H9 (cell line): ENCODE measurements at regions not wholly inside any gene's neighbourhood (a gene's known extent, or its start where the extent isn't known, plus 50 kb on each side); places are given as distances from the start of the nearest gene placed in this dataset.

Experiments
- DNase-seq: peaks from one replicate; pipeline ENCODE4 v3.0.0-alpha.2; 2017
- H2AFZ ChIP-seq: one replicate; pipeline ENCODE4 v1.6.1; 2013; ENCODE audit warnings: mild to moderate bottlenecking, low read length, control low read depth, moderate library complexity
- H2AK5ac ChIP-seq: 2 replicates; pipeline ENCODE4 v1.6.1; 2013; ENCODE audit warnings: low read length, control low read depth, mixed read lengths; ENCODE audit not compliant: insufficient read length
- H2BK120ac ChIP-seq: one replicate; pipeline ENCODE4 v1.6.1; 2013; ENCODE audit warnings: low read depth, mild to moderate bottlenecking, low read length, control low read depth, inconsistent platforms; ENCODE audit not compliant: poor library complexity, severe bottlenecking
- H2BK12ac ChIP-seq: 2 replicates; pipeline ENCODE4 v1.6.1; 2013; ENCODE audit warnings: low read length, control low read depth, mixed read lengths, low read depth; ENCODE audit not compliant: insufficient read length
- H2BK15ac ChIP-seq: 2 replicates; pipeline ENCODE4 v1.6.1; 2013; ENCODE audit warnings: low read depth, low read length, control low read depth
- H2BK20ac ChIP-seq: one replicate; pipeline ENCODE4 v1.6.1; 2013; ENCODE audit warnings: low read depth, mild to moderate bottlenecking, low read length, control low read depth, inconsistent platforms; ENCODE audit not compliant: poor library complexity, severe bottlenecking
- H2BK5ac ChIP-seq: 2 replicates; pipeline ENCODE4 v1.6.1; 2013; ENCODE audit warnings: low read length, control low read depth, mixed read lengths; ENCODE audit not compliant: insufficient read length
- H3K14ac ChIP-seq: 2 replicates; pipeline ENCODE4 v1.6.1; 2013; ENCODE audit warnings: low read length, control low read depth; ENCODE audit not compliant: insufficient read depth
- H3K18ac ChIP-seq: 2 replicates; pipeline ENCODE4 v1.6.1; 2013; ENCODE audit warnings: low read depth, mild to moderate bottlenecking, mixed read lengths, low read length, control low read depth; ENCODE audit not compliant: insufficient read length
- H3K23ac ChIP-seq: 2 replicates; pipeline ENCODE4 v1.6.1; 2013; ENCODE audit warnings: low read length, control low read depth, mixed read lengths, low read depth; ENCODE audit not compliant: insufficient read length
- H3K23me2 ChIP-seq: 2 replicates; pipeline ENCODE4 v1.6.1; 2013; ENCODE audit warnings: low read depth, mild to moderate bottlenecking, mixed read lengths, low read length, control low read depth; ENCODE audit not compliant: insufficient read length, poor library complexity, severe bottlenecking
- H3K27ac ChIP-seq: 2 replicates; pipeline ENCODE4 v1.5.1; 2013; ENCODE audit warnings: low read length, control low read depth, mixed read lengths, low read depth; ENCODE audit not compliant: insufficient read length
- H3K27me3 ChIP-seq: 2 replicates; pipeline ENCODE4 v1.6.1; 2013; ENCODE audit warnings: low read length, control low read depth, inconsistent platforms; ENCODE audit not compliant: insufficient read depth
- H3K4ac ChIP-seq: 2 replicates; pipeline ENCODE4 v1.6.1; 2013; ENCODE audit warnings: low read depth, mild to moderate bottlenecking, control low read depth, inconsistent platforms, low read length, moderate library complexity
- H3K4me1 ChIP-seq: 2 replicates; pipeline ENCODE4 v1.6.1; 2013; ENCODE audit warnings: low read length, control low read depth, inconsistent platforms; ENCODE audit not compliant: insufficient read depth
- H3K4me2 ChIP-seq: 2 replicates; pipeline ENCODE4 v1.6.1; 2013; ENCODE audit warnings: low read length, control low read depth, mixed read lengths; ENCODE audit not compliant: insufficient read length, insufficient read depth
- H3K56ac ChIP-seq: 2 replicates; pipeline ENCODE4 v1.6.1; 2013; ENCODE audit warnings: low read depth, mild to moderate bottlenecking, mixed read lengths, low read length, control low read depth; ENCODE audit not compliant: insufficient read length
- H3K79me1 ChIP-seq: 2 replicates; pipeline ENCODE4 v1.6.1; 2013; ENCODE audit warnings: low read depth, mild to moderate bottlenecking, moderate library complexity, low read length, control low read depth, inconsistent platforms; ENCODE audit not compliant: insufficient read depth, poor library complexity, severe bottlenecking
- H3K79me2 ChIP-seq: 2 replicates; pipeline ENCODE4 v1.6.1; 2013; ENCODE audit warnings: low read length, control low read depth, inconsistent platforms; ENCODE audit not compliant: insufficient read depth
- H3K9ac ChIP-seq: 2 replicates; pipeline ENCODE4 v1.6.1; 2013; ENCODE audit warnings: low read length, control low read depth, mixed read lengths; ENCODE audit not compliant: insufficient read length; ENCODE audit errors: extremely low read depth
- H3K9me3 ChIP-seq: one replicate; pipeline ENCODE4 v1.6.1; 2013; ENCODE audit warnings: low read depth, low read length, inconsistent platforms; ENCODE audit not compliant: control insufficient read depth
- H3T11ph ChIP-seq: one replicate; pipeline ENCODE4 v1.6.1; 2013; ENCODE audit warnings: mild to moderate bottlenecking, low read length, control low read depth, inconsistent platforms
- H4K20me1 ChIP-seq: one replicate; pipeline ENCODE4 v1.6.1; 2013; ENCODE audit not compliant: control insufficient read depth, insufficient read length, insufficient read depth
- H4K5ac ChIP-seq: 2 replicates; pipeline ENCODE4 v1.6.1; 2013; ENCODE audit warnings: low read depth, mild to moderate bottlenecking, mixed read lengths, low read length, control low read depth; ENCODE audit not compliant: insufficient read length
- H4K8ac ChIP-seq: replicated peaks from 2 replicates; pipeline ENCODE4 v1.6.1; 2013; ENCODE audit warnings: low read length, control low read depth, mixed read lengths, low read depth; ENCODE audit not compliant: insufficient read length
- H4K91ac ChIP-seq: 2 replicates; pipeline ENCODE4 v1.6.1; 2013; ENCODE audit warnings: low read depth, mild to moderate bottlenecking, moderate library complexity, mixed read lengths, low read length, control low read depth; ENCODE audit not compliant: insufficient read length
- H3K27ac Mint-ChIP-seq, 3 experiments: 2 replicates in 2 of 3; 3 replicates in 1 of 3; pipeline ENCODE4 v1.8.0; 2020 to 2021; ENCODE audit warnings: mixed read lengths in 3 of 3, mild to moderate bottlenecking in 1 of 3, moderate library complexity in 1 of 3
- H3K27me3 Mint-ChIP-seq: 2 replicates; pipeline ENCODE4 v1.8.0; 2021; ENCODE audit warnings: low read depth, mild to moderate bottlenecking, moderate library complexity, mixed read lengths
- H3K36me3 Mint-ChIP-seq, 3 experiments: 2 replicates in 2 of 3; 3 replicates in 1 of 3; pipeline ENCODE4 v1.8.0; 2020 to 2021; ENCODE audit warnings: low read depth in 3 of 3, mixed read lengths in 3 of 3; ENCODE audit not compliant: insufficient read depth in 1 of 3
- H3K4me1 Mint-ChIP-seq, 2 experiments: 2 replicates each; pipeline ENCODE4 v1.8.0; 2020; ENCODE audit warnings: mixed read lengths in 2 of 2
- H3K4me3 Mint-ChIP-seq, 2 experiments: 2 replicates in 1 of 2; 3 replicates in 1 of 2; pipeline ENCODE4 v1.8.0; 2020 to 2021; ENCODE audit warnings: mild to moderate bottlenecking in 2 of 2, mixed read lengths in 2 of 2, moderate library complexity in 1 of 2
- H3K9me3 Mint-ChIP-seq, 2 experiments: 2 replicates in 1 of 2; 3 replicates in 1 of 2; pipeline ENCODE4 v1.8.0; 2020; ENCODE audit warnings: mild to moderate bottlenecking in 2 of 2, mixed read lengths in 2 of 2, moderate library complexity in 1 of 2
- CTCF ChIP-seq: fragments of 200-600 bp; sonication (generic); conservative IDR thresholded peaks from 3 replicates; pipeline ENCODE4 v1.8.0; 2021; ENCODE audit warnings: antibody characterized with exemption, mild to moderate bottlenecking
- WGBS: extraction: QIAGEN DNeasy Blood & Tissue Kit; methylation state at CpG from one replicate; pipeline ENCODE4 v1.1.7; 2013; ENCODE audit warnings: missing lambda C conversion rate, low lambda C conversion rate, mixed read lengths; ENCODE audit not compliant: insufficient read length; ENCODE audit errors: extremely low coverage; 5-methylcytosine and 5-hydroxymethylcytosine counted together

GRCh38 chr5:24080046-24080445, 564.7 kb downstream of the CDH10 start:
- no peak overlapping the region for H3K14ac ChIP-seq
- H3K4ac ChIP-seq, result no peak overlapping the region
- H3K27ac ChIP-seq, result no peak overlapping the region
- H2AFZ ChIP-seq, result no peak overlapping the region
- H3K4me2 ChIP-seq, result no peak overlapping the region
- WGBS, result no CpG with 5 or more reads among the region's 2 CpGs
- H3K27me3 Mint-ChIP-seq, result no peaks in the 10 kb centered on the region
- no peak for DNase-seq
- H3T11ph ChIP-seq, result no peak overlapping the region
- no peak overlapping the region for H3K27ac Mint-ChIP-seq
- no peaks in the 10 kb centered on the region for H4K20me1 ChIP-seq
- no peak overlapping the region for H2BK20ac ChIP-seq
- no peak overlapping the region for H4K91ac ChIP-seq
- H3K79me1 ChIP-seq, result no peaks in the 10 kb centered on the region
- no peak overlapping the region for H3K23ac ChIP-seq
- no peaks in the 10 kb centered on the region for H3K9me3 ChIP-seq
- H3K9ac ChIP-seq, result no peak overlapping the region
- no peak overlapping the region for H2BK12ac ChIP-seq
- no peak overlapping the region for H3K4me3 Mint-ChIP-seq
- no peaks in the 10 kb centered on the region for H3K36me3 Mint-ChIP-seq
- no peaks in the 10 kb centered on the region for H3K4me1 ChIP-seq
- peaks cover 9% of the 10 kb centered on the region in 2 experiments for H3K4me1 Mint-ChIP-seq
- no peak overlapping the region for H4K8ac ChIP-seq
- H2BK5ac ChIP-seq, result no peak overlapping the region
- no peak overlapping the region for H2BK15ac ChIP-seq
- H3K18ac ChIP-seq, result no peak overlapping the region
- H2AK5ac ChIP-seq, result no peak overlapping the region
- H2BK120ac ChIP-seq, result no peak overlapping the region
- H3K79me2 ChIP-seq, result no peaks in the 10 kb centered on the region
- no peaks in the 10 kb centered on the region for H3K23me2 ChIP-seq
- no peaks in the 10 kb centered on the region for H3K27me3 ChIP-seq
- no peaks in the 10 kb centered on the region for H3K9me3 Mint-ChIP-seq
- TF ChIP-seq CTCF, result no peak
- H4K5ac ChIP-seq, result no peak overlapping the region
- H3K56ac ChIP-seq, result no peak overlapping the region
